ENCODE measurements at regions not wholly inside any gene's neighbourhood (a gene's known extent, or its start where the extent isn't known, plus 50 kb on each side); places are given as distances from the start of the nearest gene placed in this dataset.
A peak's percentile ranks its signal among the peaks of the same experiment; 100 is the strongest.

GRCh38 chr1:79575424-79575823 lies 568.9 kb upstream of the ADGRL4 start:
- Histone ChIP-seq H3K4me1 (ENCODE audit: insufficient read depth, low read length, poor library complexity, severe bottlenecking) (no peaks in the 10 kb centered on the region), H3K79me2 (ENCODE audit: insufficient read depth, low read depth, low read length) (no peaks in the 10 kb centered on the region), H3K9me3 (ENCODE audit: low read length) (no peaks in the 10 kb centered on the region), H2AFZ (ENCODE audit: low read length) (0 out of 2 replicates have a peak overlapping the region, but pooled peaks have one; percentile 3), H3K9me2 (ENCODE audit: insufficient read depth, low read length) (no peaks in the 10 kb centered on the region), H4K20me1 (ENCODE audit: insufficient read depth, low read length) (no peaks in the 10 kb centered on the region), H3K27ac (ENCODE audit: low read depth, low read length, poor library complexity, severe bottlenecking) (no peak overlapping the region), H3K4me3 (ENCODE audit: low read depth, low read length, poor library complexity, severe bottlenecking) (no peak overlapping the region), H3K4me2 (ENCODE audit: low read length) (no peak overlapping the region), H3K36me3 (ENCODE audit: insufficient read depth, low read length) (no peaks in the 10 kb centered on the region)
- CTCF ChIA-PET (ENCODE audit: unreplicated experiment), result no interaction called here
- intact Hi-C loops (cut with micrococcal nuclease; ENCODE audit: unreplicated experiment), result no loop called here
- POLR2A ChIA-PET, result interaction anchor here (1.0 kb wide), 1 partner anchor 8 kb away, joined by 3 read pairs; no protein-coding TSS in a partner anchor
- BruUV-seq (replicated peaks), result no TSS peak
- no peak for DNase-seq (ENCODE audit: low spot score)
- TF ChIP-seq, protein P1, sequence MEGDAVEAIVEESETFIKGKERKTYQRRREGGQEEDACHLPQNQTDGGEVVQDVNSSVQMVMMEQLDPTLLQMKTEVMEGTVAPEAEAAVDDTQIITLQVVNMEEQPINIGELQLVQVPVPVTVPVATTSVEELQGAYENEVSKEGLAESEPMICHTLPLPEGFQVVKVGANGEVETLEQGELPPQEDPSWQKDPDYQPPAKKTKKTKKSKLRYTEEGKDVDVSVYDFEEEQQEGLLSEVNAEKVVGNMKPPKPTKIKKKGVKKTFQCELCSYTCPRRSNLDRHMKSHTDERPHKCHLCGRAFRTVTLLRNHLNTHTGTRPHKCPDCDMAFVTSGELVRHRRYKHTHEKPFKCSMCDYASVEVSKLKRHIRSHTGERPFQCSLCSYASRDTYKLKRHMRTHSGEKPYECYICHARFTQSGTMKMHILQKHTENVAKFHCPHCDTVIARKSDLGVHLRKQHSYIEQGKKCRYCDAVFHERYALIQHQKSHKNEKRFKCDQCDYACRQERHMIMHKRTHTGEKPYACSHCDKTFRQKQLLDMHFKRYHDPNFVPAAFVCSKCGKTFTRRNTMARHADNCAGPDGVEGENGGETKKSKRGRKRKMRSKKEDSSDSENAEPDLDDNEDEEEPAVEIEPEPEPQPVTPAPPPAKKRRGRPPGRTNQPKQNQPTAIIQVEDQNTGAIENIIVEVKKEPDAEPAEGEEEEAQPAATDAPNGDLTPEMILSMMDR (conservative IDR thresholded peaks at IDR 0.05; ENCODE audit: low read length), result no peak
- TF ChIP-seq EZH2phosphoT487 (IDR thresholded peaks at IDR 0.05; ENCODE audit: borderline replicate concordance, low read depth, low read length), result no peak

- ChIA-PET CTCF (ENCODE audit: unreplicated experiment) (no interaction called here), POLR2A (interaction anchor here (0.8 to 1.7 kb wide), 4 partner anchors 8 to 26 kb away, joined by 3 to 6 read pairs (median 4); no protein-coding TSS in a partner anchor)
- Histone ChIP-seq H3K27ac (ENCODE audit: low read depth, low read length, poor library complexity, severe bottlenecking) (no peak overlapping the region), H3K4me1 (ENCODE audit: insufficient read depth, low read length, poor library complexity, severe bottlenecking) (no peaks in the 10 kb centered on the region), H3K9me3 (ENCODE audit: low read length) (peaks cover 7% of the 10 kb centered on the region; the same call in 1 of the 2 replicates), H2AFZ (ENCODE audit: low read length) (no peak overlapping the region; the same call in 1 of the 2 replicates), H4K20me1 (ENCODE audit: insufficient read depth, low read length) (no peaks in the 10 kb centered on the region), H3K4me2 (ENCODE audit: low read length) (no peak overlapping the region), H3K4me3 (ENCODE audit: low read depth, low read length, poor library complexity, severe bottlenecking) (no peak overlapping the region), H3K36me3 (ENCODE audit: insufficient read depth, low read length) (no peaks in the 10 kb centered on the region), H3K79me2 (ENCODE audit: insufficient read depth, low read depth, low read length) (no peaks in the 10 kb centered on the region), H3K9me2 (ENCODE audit: insufficient read depth, low read length) (no peaks in the 10 kb centered on the region)
- no peak for DNase-seq (ENCODE audit: low spot score)
- intact Hi-C loops (cut with micrococcal nuclease; ENCODE audit: unreplicated experiment), result no loop called here
- TF ChIP-seq, protein P1 (conservative IDR thresholded peaks at IDR 0.05; ENCODE audit: low read length), result no peak
- TF ChIP-seq EZH2phosphoT487 (IDR thresholded peaks at IDR 0.05; ENCODE audit: borderline replicate concordance, low read depth, low read length), result no peak
- no TSS peak for BruUV-seq (replicated peaks)
Observed at GRCh38 chr1:79568411-79568810, 561.9 kb upstream of the ADGRL4 start.

GRCh38 chr1:79561521-79561978 lies 555.0 kb upstream of the ADGRL4 start:
- no peaks in the 10 kb centered on the region for H4K20me1 ChIP-seq (ENCODE audit: insufficient read depth, low read length)
- ChIA-PET CTCF (ENCODE audit: unreplicated experiment) (no interaction called here), POLR2A (interaction anchor here (1.3 kb wide), 1 partner anchor 8 kb away, joined by 5 read pairs; no protein-coding TSS in a partner anchor)
- DNase-seq (ENCODE audit: low spot score), result no peak
- no peak overlapping the region for H2AFZ ChIP-seq (ENCODE audit: low read length)
- no peak for TF ChIP-seq EZH2phosphoT487 (IDR thresholded peaks at IDR 0.05; ENCODE audit: borderline replicate concordance, low read depth, low read length)
- TF ChIP-seq, protein P1 (conservative IDR thresholded peaks at IDR 0.05; ENCODE audit: low read length), result no peak
- no peak overlapping the region for H3K4me3 ChIP-seq (ENCODE audit: low read depth, low read length, poor library complexity, severe bottlenecking)
- no peak overlapping the region for H3K4me2 ChIP-seq (ENCODE audit: low read length)
- H3K4me1 ChIP-seq (ENCODE audit: insufficient read depth, low read length, poor library complexity, severe bottlenecking), result no peaks in the 10 kb centered on the region
- no peak overlapping the region for H3K27ac ChIP-seq (ENCODE audit: low read depth, low read length, poor library complexity, severe bottlenecking)
- peaks cover 4% of the 10 kb centered on the region; the same call in 1 of the 2 replicates for H3K9me3 ChIP-seq (ENCODE audit: low read length)
- intact Hi-C loops (cut with micrococcal nuclease; ENCODE audit: unreplicated experiment), result no loop called here
- no peaks in the 10 kb centered on the region for H3K79me2 ChIP-seq (ENCODE audit: insufficient read depth, low read depth, low read length)
- BruUV-seq (replicated peaks), result no TSS peak
- no peaks in the 10 kb centered on the region for H3K36me3 ChIP-seq (ENCODE audit: insufficient read depth, low read length)
- H3K9me2 ChIP-seq (ENCODE audit: insufficient read depth, low read length), result no peaks in the 10 kb centered on the region
